ENCODE measurements at regions not wholly inside any gene's neighbourhood (a gene's known extent, or its start where the extent isn't known, plus 50 kb on each side); places are given as distances from the start of the nearest gene placed in this dataset.
"Not testable (repeated sequence)": the region's sequence is repeated elsewhere in the genome, so short reads cannot be mapped to it uniquely, and the experiment has no call there.

GRCh38 chr3:31188112-31188511 lies 293.7 kb upstream of the GADL1 start:
- DNase-seq: no peak

- DNase-seq: no peak
Observed at GRCh38 chr3:31189330-31189729, 294.9 kb upstream of the GADL1 start.

GRCh38 chr3:31189971-31190370 lies 295.5 kb upstream of the GADL1 start:
- DNase-seq: no peak

- DNase-seq: no peak
Observed at GRCh38 chr3:31191354-31191753, 296.9 kb upstream of the GADL1 start.

- DNase-seq: no peak
Observed at GRCh38 chr3:31193429-31193828, 299.0 kb upstream of the GADL1 start.

- DNase-seq: no peak
Observed at GRCh38 chr3:31193871-31194270, 299.4 kb upstream of the GADL1 start.

GRCh38 chr3:31196261-31196660 lies 301.8 kb upstream of the GADL1 start:
- DNase-seq: no peak

- DNase-seq: no peak
Observed at GRCh38 chr3:31196881-31197364, 302.5 kb upstream of the GADL1 start.

- DNase-seq: no peak
Observed at GRCh38 chr3:31197941-31198340, 303.5 kb upstream of the GADL1 start.

GRCh38 chr3:31198890-31199289 lies 304.4 kb upstream of the GADL1 start:
- no peak for DNase-seq

- DNase-seq: no peak
Observed at GRCh38 chr3:31203960-31204795, 309.7 kb upstream of the GADL1 start.

- not testable (repeated sequence) for DNase-seq
Observed at GRCh38 chr3:31204796-31205056, 310.3 kb upstream of the GADL1 start.

GRCh38 chr3:31210068-31210645 lies 315.7 kb upstream of the GADL1 start:
- DNase-seq: no peak

GRCh38 chr3:31213869-31214486 lies 318.7 kb upstream of the STT3B start:
- no peak for DNase-seq

- no peak for DNase-seq
Observed at GRCh38 chr3:31218082-31218481, 314.6 kb upstream of the STT3B start.

- DNase-seq: no peak
Observed at GRCh38 chr3:31219131-31219843, 313.4 kb upstream of the STT3B start.

- DNase-seq: no peak
Observed at GRCh38 chr3:31220431-31220830, 312.3 kb upstream of the STT3B start.

- DNase-seq: no peak
Observed at GRCh38 chr3:31223278-31223677, 309.4 kb upstream of the STT3B start.

- DNase-seq: no peak
Observed at GRCh38 chr3:31224936-31225335, 307.8 kb upstream of the STT3B start.

- no peak for DNase-seq
Observed at GRCh38 chr3:31225923-31226322, 306.8 kb upstream of the STT3B start.

- no peak for DNase-seq
Observed at GRCh38 chr3:31226346-31226745, 306.4 kb upstream of the STT3B start.

- peak; percentile 32 for DNase-seq
Observed at GRCh38 chr3:31227131-31227562, 305.6 kb upstream of the STT3B start.

- DNase-seq: no peak
Observed at GRCh38 chr3:31230425-31231223, 302.1 kb upstream of the STT3B start.

Data from NCI-H510A treated with DMSO at 0.1 percent for 48 hours (cell line).